SK-N-SH (cell line): ENCODE measurements at regions not wholly inside any gene's neighbourhood (a gene's known extent, or its start where the extent isn't known, plus 50 kb on each side); places are given as distances from the start of the nearest gene placed in this dataset.

ENCODE experiments used
- CTCF ChIA-PET: fragments of 300-600, 350-600 bp; formaldehyde crosslinking; extraction: SDS; loops from one replicate; lab custom pipeline; 2021; lab: Yijun Ruan, JAX
- POLR2A ChIA-PET: fragments of 350-600 bp; sonication (Branson Sonifier 250); formaldehyde crosslinking; extraction: SDS; loops from one replicate; lab custom pipeline; 2020; ENCODE audit warnings: antibody characterized with exemption, inconsistent platforms; lab: Yijun Ruan, JAX
- DNase-seq: peaks from one replicate; pipeline ENCODE4 v3.0.0; 2012
- H2AFZ ChIP-seq: fragments of 200-600 bp; sonication (generic); 2 replicates; pipeline ENCODE4 v1.8.1; 2016; ENCODE audit warnings: antibody characterized with exemption, mild to moderate bottlenecking, low read depth
- H3F3A ChIP-seq: fragments of 200-600 bp; sonication (generic); replicated peaks from 2 replicates; pipeline ENCODE3; 2016; ENCODE audit warnings: antibody characterized with exemption, mild to moderate bottlenecking; ENCODE audit not compliant: insufficient read depth
- H3K27ac ChIP-seq, 2 experiments: fragments of 200-500 bp in 1 of 2; fragments of 200-600 bp in 1 of 2; sonication (Bioruptor generic) in 1 of 2; sonication (generic), shearing (Covaris generic) in 1 of 2; 2 replicates each; pipeline versions ENCODE4 v1.5.1 to v1.6.1; 2014 to 2016; ENCODE audit warnings: low read depth in 2 of 2, inconsistent platforms in 1 of 2, low read length in 1 of 2, mild to moderate bottlenecking in 1 of 2, mixed read lengths in 1 of 2
- H3K27me3 ChIP-seq: fragments of 200-600 bp; sonication (generic), shearing (Covaris generic); 2 replicates; pipeline ENCODE4 v1.6.1; 2016; ENCODE audit warnings: mixed run types; ENCODE audit not compliant: insufficient read depth
- H3K36me3 ChIP-seq, 2 experiments: fragments of 200-500 bp in 1 of 2; fragments of 200-600 bp in 1 of 2; sonication (Bioruptor generic) in 1 of 2; sonication (generic) in 1 of 2; replicated peaks in 1 of 2; 2 replicates each; pipeline versions ENCODE3 to v1.5.1; 2014 to 2016; ENCODE audit warnings: low read length in 1 of 2, mild to moderate bottlenecking in 1 of 2; ENCODE audit not compliant: insufficient read depth in 2 of 2, control insufficient read depth in 1 of 2
- H3K4me1 ChIP-seq, 2 experiments: fragments of 200-500 bp in 1 of 2; fragments of 200-600 bp in 1 of 2; sonication (Bioruptor generic) in 1 of 2; sonication (generic), shearing (Covaris generic) in 1 of 2; 2 replicates each; pipeline versions ENCODE4 v1.5.1 to v1.6.1; 2014 to 2016; ENCODE audit warnings: low read depth in 1 of 2, low read length in 1 of 2, mixed run types in 1 of 2; ENCODE audit not compliant: insufficient read depth in 2 of 2, control insufficient read depth in 1 of 2
- H3K4me2 ChIP-seq: fragments of 200-600 bp; sonication (generic), shearing (Covaris generic); 2 replicates; pipeline ENCODE4 v1.6.1; 2017; ENCODE audit warnings: mixed run types
- H3K4me3 ChIP-seq, 2 experiments: fragments of 200-500 bp in 1 of 2; fragments of 200-600 bp in 1 of 2; sonication (Bioruptor generic) in 1 of 2; sonication (generic), shearing (Covaris generic) in 1 of 2; 2 replicates each; pipeline versions ENCODE4 v1.5.1 to v1.8.1; 2014 to 2016; ENCODE audit warnings: low read depth in 2 of 2, inconsistent platforms in 1 of 2, low read length in 1 of 2, mild to moderate bottlenecking in 1 of 2, mixed read lengths in 1 of 2, moderate library complexity in 1 of 2
- H3K79me2 ChIP-seq: fragments of 200-600 bp; sonication (generic); 2 replicates; pipeline ENCODE4 v1.8.1; 2017; ENCODE audit warnings: mild to moderate bottlenecking; ENCODE audit not compliant: insufficient read depth
- H3K9ac ChIP-seq: fragments of 200-600 bp; sonication (generic); 2 replicates; pipeline ENCODE4 v1.6.1; 2017; ENCODE audit warnings: mixed run types
- H3K9me2 ChIP-seq: fragments of 200-600 bp; sonication (generic); 2 replicates; pipeline ENCODE4 v1.6.1; 2017; ENCODE audit warnings: mixed run types
- H3K9me3 ChIP-seq: fragments of 200-600 bp; sonication (generic); 2 replicates; pipeline ENCODE4 v1.6.1; 2017; ENCODE audit warnings: mixed run types, mild to moderate bottlenecking, moderate library complexity
- H4K20me1 ChIP-seq: fragments of 200-600 bp; sonication (generic); 2 replicates; pipeline ENCODE4 v1.6.1; 2017; ENCODE audit warnings: mild to moderate bottlenecking, mixed run types; ENCODE audit not compliant: insufficient read depth
- ELF1 ChIP-seq: IDR thresholded peaks from 2 replicates; pipeline ENCODE4 v1.4.0; 2012
- MAX ChIP-seq: IDR thresholded peaks from 2 replicates; pipeline ENCODE4 v1.4.0; 2012; ENCODE audit warnings: low read depth
- PBX3 ChIP-seq: IDR thresholded peaks from 2 replicates; pipeline ENCODE4; 2012
- RAD21 ChIP-seq: IDR thresholded peaks from 2 replicates; pipeline ENCODE4 v1.6.1; 2012; ENCODE audit warnings: mild to moderate bottlenecking, low read length
- RCOR1 ChIP-seq: fragments of 150-350 bp; IDR thresholded peaks from 2 replicates; pipeline ENCODE4 v1.6.1; 2017; ENCODE audit warnings: antibody characterized with exemption, low read length
- SMC3 ChIP-seq: IDR thresholded peaks from 2 replicates; pipeline ENCODE4 v1.6.1; 2012; ENCODE audit warnings: low read depth, low read length, improper control_type of control experiment
- YY1 ChIP-seq: IDR thresholded peaks from 2 replicates; pipeline ENCODE4 v1.4.0; 2012; ENCODE audit warnings: low read depth, mild to moderate bottlenecking
- WGBS: methylation state at CpG from one replicate; pipeline ENCODE4 v1.1.6; 2017; ENCODE audit warnings: low lambda C conversion rate; 5-methylcytosine and 5-hydroxymethylcytosine counted together

- H3K4me3 ChIP-seq: no peak overlapping the region
- TF ChIP-seq ELF1 (no peak), MAX (no peak), RAD21 (no peak), SMC3 (no peak), RCOR1 (no peak)
Observed at GRCh38 chr3:119085070-119085439, 50.4 kb upstream of the IGSF11 start.

GRCh38 chr3:119084371-119085069 lies 49.9 kb upstream of the IGSF11 start:
- ChIA-PET POLR2A (no interaction called here), CTCF (interaction anchor here (0.8 to 3.0 kb wide), 5 partner anchors 13 to 200 kb away, joined by 3 to 11 read pairs (median 5); partner anchors contain the start of gene IGSF11)
- H3K4me2 ChIP-seq: no peak overlapping the region
- WGBS: 31% methylated on average over 2 of the region's 4 CpGs
- H4K20me1 ChIP-seq: no peaks in the 10 kb centered on the region
- no peaks in the 10 kb centered on the region for H3F3A ChIP-seq
- H3K36me3 ChIP-seq: no peaks in the 10 kb centered on the region
- H3K9me2 ChIP-seq: peaks cover 8% of the 10 kb centered on the region; the same call in 1 of the 2 replicates
- H3K9ac ChIP-seq: no peak overlapping the region
- H3K4me3 ChIP-seq: no peak overlapping the region
- TF ChIP-seq PBX3 (no peak), YY1 (no peak)
- H3K79me2 ChIP-seq: no peaks in the 10 kb centered on the region
- no peaks in the 10 kb centered on the region; a peak in 1 of 4 replicates for H3K4me1 ChIP-seq
- no peak for DNase-seq
- no peak overlapping the region for H2AFZ ChIP-seq
- no peaks in the 10 kb centered on the region for H3K27me3 ChIP-seq
- no peaks in the 10 kb centered on the region for H3K9me3 ChIP-seq
- no peak overlapping the region for H3K27ac ChIP-seq

More at GRCh38 chr3:119085070-119085439, 50.4 kb upstream of the IGSF11 start:
- Histone ChIP-seq H3K36me3 (no peaks in the 10 kb centered on the region), H3K27me3 (no peaks in the 10 kb centered on the region), H3K9me3 (no peaks in the 10 kb centered on the region), H2AFZ (no peak overlapping the region), H3K9ac (no peak overlapping the region), H3K4me2 (no peak overlapping the region), H3K4me1 (no peaks in the 10 kb centered on the region; a peak in 1 of 4 replicates), H3K27ac (no peak overlapping the region), H3K79me2 (no peaks in the 10 kb centered on the region), H4K20me1 (no peaks in the 10 kb centered on the region), H3F3A (no peaks in the 10 kb centered on the region), H3K9me2 (peaks cover 8% of the 10 kb centered on the region; the same call in 1 of the 2 replicates)
- ChIA-PET CTCF (interaction anchor here (0.9 to 3.0 kb wide), 5 partner anchors 13 to 202 kb away, joined by 3 to 12 read pairs (median 7); partner anchors contain the start of gene IGSF11), POLR2A (no interaction called here)
- no peak for DNase-seq
- WGBS: 34% methylated on average over 3 of the region's 3 CpGs
